CD14-positive monocyte (primary cell): ENCODE measurements at regions not wholly inside any gene's neighbourhood (a gene's known extent, or its start where the extent isn't known, plus 50 kb on each side); places are given as distances from the start of the nearest gene placed in this dataset.

Experiments
- DNase-seq, 3 donors: peaks; one replicate each; pipeline ENCODE4 v3.0.0-alpha.2; 2011 to 2022
- H2AFZ ChIP-seq: 2 replicates; pipeline ENCODE4 v1.6.0; 2012; ENCODE audit warnings: mild to moderate bottlenecking, low read depth, low read length, inconsistent platforms; ENCODE audit not compliant: insufficient read depth, poor library complexity, severe bottlenecking
- H3K27ac ChIP-seq, 2 donors: 1 replicate in 1 of 2; 2 replicates in 1 of 2; pipeline ENCODE4 v1.5.1; 2012 to 2013; ENCODE audit warnings: low read length in 2 of 2, control low read depth in 1 of 2, inconsistent platforms in 1 of 2, low read depth in 1 of 2, mild to moderate bottlenecking in 1 of 2
- H3K27me3 ChIP-seq, 2 donors: one replicate each; pipeline versions ENCODE4 v1.6.0 to v1.6.1; 2011 to 2013; ENCODE audit warnings: low read length in 2 of 2; ENCODE audit not compliant: control insufficient read depth in 2 of 2, insufficient read depth in 2 of 2
- H3K36me3 ChIP-seq, 2 donors: replicated peaks in 1 of 2; 1 replicate in 1 of 2; 2 replicates in 1 of 2; pipeline versions ENCODE4 v1.5.1 to v1.6.1; 2012 to 2013; ENCODE audit warnings: low read length in 2 of 2, control low read depth in 1 of 2, inconsistent platforms in 1 of 2, mild to moderate bottlenecking in 1 of 2; ENCODE audit not compliant: insufficient read depth in 2 of 2, control insufficient read depth in 1 of 2
- H3K4me1 ChIP-seq, 2 donors: 1 replicate in 1 of 2; 2 replicates in 1 of 2; pipeline versions ENCODE4 v1.5.1 to v1.6.1; 2012 to 2013; ENCODE audit warnings: low read length in 2 of 2, control low read depth in 1 of 2, inconsistent platforms in 1 of 2, mild to moderate bottlenecking in 1 of 2, moderate library complexity in 1 of 2; ENCODE audit not compliant: insufficient read depth in 2 of 2, control insufficient read depth in 1 of 2
- H3K4me2 ChIP-seq: replicated peaks from 2 replicates; pipeline ENCODE3; 2012; ENCODE audit warnings: low read length, moderate library complexity, mild to moderate bottlenecking; ENCODE audit not compliant: poor library complexity, severe bottlenecking; ENCODE audit errors: extremely low read depth
- H3K4me3 ChIP-seq, 3 experiments: fragments of 200-600 bp in 1 of 3; sonication (generic) in 1 of 3; replicated peaks in 1 of 3; 1 replicate in 2 of 3; 2 replicates in 1 of 3; pipeline ENCODE4 v1.5.1; 2011 to 2013; ENCODE audit warnings: low read length in 3 of 3, mild to moderate bottlenecking in 3 of 3, control low read depth in 2 of 3, low read depth in 2 of 3, inconsistent platforms in 1 of 3, moderate library complexity in 1 of 3
- H3K79me2 ChIP-seq: 2 replicates; pipeline ENCODE4 v1.6.0; 2012; ENCODE audit warnings: mild to moderate bottlenecking, control low read depth, inconsistent platforms, low read length, moderate library complexity; ENCODE audit not compliant: insufficient read depth
- H3K9ac ChIP-seq: 2 replicates; pipeline ENCODE4 v1.6.0; 2017; ENCODE audit warnings: low read length, mild to moderate bottlenecking; ENCODE audit not compliant: insufficient read depth, poor library complexity, severe bottlenecking
- H3K9me3 ChIP-seq, 2 donors: replicated peaks in 1 of 2; 1 replicate in 1 of 2; 2 replicates in 1 of 2; pipeline versions ENCODE4 v1.5.1 to v1.6.1; 2012 to 2013; ENCODE audit warnings: low read length in 2 of 2, control low read depth in 1 of 2; ENCODE audit not compliant: control insufficient read depth in 1 of 2, insufficient read depth in 1 of 2
- H4K20me1 ChIP-seq: 2 replicates; pipeline ENCODE4 v1.6.0; 2012; ENCODE audit warnings: mild to moderate bottlenecking, low read length, control low read depth, moderate library complexity; ENCODE audit not compliant: insufficient read depth
- H3K27ac Mint-ChIP-seq, 7 donors: one replicate each; pipeline ENCODE4 v1.8.0; 2020; ENCODE audit warnings: mild to moderate bottlenecking in 7 of 7, mixed read lengths in 7 of 7, moderate library complexity in 6 of 7, inconsistent platforms in 2 of 7
- H3K27me3 Mint-ChIP-seq, 3 donors: one replicate each; pipeline ENCODE4 v1.8.0; 2021 to 2022; ENCODE audit warnings: low read depth in 3 of 3, mild to moderate bottlenecking in 3 of 3, mixed read lengths in 3 of 3, moderate library complexity in 3 of 3, inconsistent platforms in 1 of 3
- H3K36me3 Mint-ChIP-seq, 2 donors: one replicate each; pipeline ENCODE4 v1.8.0; 2020; ENCODE audit warnings: mixed read lengths in 2 of 2, inconsistent platforms in 1 of 2, mild to moderate bottlenecking in 1 of 2
- H3K4me1 Mint-ChIP-seq: one replicate; pipeline ENCODE4 v1.8.0; 2020; ENCODE audit warnings: mild to moderate bottlenecking, mixed read lengths
- H3K4me3 Mint-ChIP-seq, 2 donors: one replicate each; pipeline ENCODE4 v1.8.0; 2020; ENCODE audit warnings: mild to moderate bottlenecking in 2 of 2, mixed read lengths in 2 of 2, moderate library complexity in 1 of 2
- H3K9me3 Mint-ChIP-seq, 7 donors: one replicate each; pipeline ENCODE4 v1.8.0; 2020 to 2022; ENCODE audit warnings: mixed read lengths in 7 of 7, mild to moderate bottlenecking in 6 of 7, moderate library complexity in 6 of 7, inconsistent platforms in 2 of 7
- WGBS: methylation state at CpG from one replicate; pipeline ENCODE4 v1.1.5; 2013; ENCODE audit warnings: missing lambda C conversion rate; ENCODE audit not compliant: insufficient coverage; 5-methylcytosine and 5-hydroxymethylcytosine counted together
- intact Hi-C, 2 donors: fragments of 100-400 bp; cut with micrococcal nuclease; formaldehyde crosslinking; loops; one replicate each; pipeline versions ENCODE4 v1.15.0 to v1.15.1; 2023
- TF ChIP-seq, protein P1 (sequence below): fragments of 200-600 bp; IDR thresholded peaks from one replicate; pipeline ENCODE4 v1.8.0; 2022; ENCODE audit warnings: antibody characterized with exemption, mild to moderate bottlenecking

- Mint-ChIP-seq H3K27ac (no peak overlapping the region), H3K4me1 (no peaks in the 10 kb centered on the region), H3K4me3 (no peak overlapping the region), H3K27me3 (no peaks in the 10 kb centered on the region), H3K36me3 (no peaks in the 10 kb centered on the region), H3K9me3 (peaks cover 0 to 3% (median 0%) of the 10 kb centered on the region in 7 donors)
- H4K20me1 ChIP-seq: no peaks in the 10 kb centered on the region
- DNase-seq: no peak
- H3K4me3 ChIP-seq: no peak overlapping the region
- no peaks in the 10 kb centered on the region for H3K9me3 ChIP-seq
- TF ChIP-seq, protein P1, sequence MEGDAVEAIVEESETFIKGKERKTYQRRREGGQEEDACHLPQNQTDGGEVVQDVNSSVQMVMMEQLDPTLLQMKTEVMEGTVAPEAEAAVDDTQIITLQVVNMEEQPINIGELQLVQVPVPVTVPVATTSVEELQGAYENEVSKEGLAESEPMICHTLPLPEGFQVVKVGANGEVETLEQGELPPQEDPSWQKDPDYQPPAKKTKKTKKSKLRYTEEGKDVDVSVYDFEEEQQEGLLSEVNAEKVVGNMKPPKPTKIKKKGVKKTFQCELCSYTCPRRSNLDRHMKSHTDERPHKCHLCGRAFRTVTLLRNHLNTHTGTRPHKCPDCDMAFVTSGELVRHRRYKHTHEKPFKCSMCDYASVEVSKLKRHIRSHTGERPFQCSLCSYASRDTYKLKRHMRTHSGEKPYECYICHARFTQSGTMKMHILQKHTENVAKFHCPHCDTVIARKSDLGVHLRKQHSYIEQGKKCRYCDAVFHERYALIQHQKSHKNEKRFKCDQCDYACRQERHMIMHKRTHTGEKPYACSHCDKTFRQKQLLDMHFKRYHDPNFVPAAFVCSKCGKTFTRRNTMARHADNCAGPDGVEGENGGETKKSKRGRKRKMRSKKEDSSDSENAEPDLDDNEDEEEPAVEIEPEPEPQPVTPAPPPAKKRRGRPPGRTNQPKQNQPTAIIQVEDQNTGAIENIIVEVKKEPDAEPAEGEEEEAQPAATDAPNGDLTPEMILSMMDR: no peak
- intact Hi-C loops: no loop called here
- H3K79me2 ChIP-seq: no peaks in the 10 kb centered on the region
- no peak overlapping the region for H2AFZ ChIP-seq
- no peak overlapping the region for H3K4me2 ChIP-seq
- no peaks in the 10 kb centered on the region for H3K27me3 ChIP-seq
- no peak overlapping the region for H3K9ac ChIP-seq
- no peaks in the 10 kb centered on the region for H3K4me1 ChIP-seq
- no CpG with 5 or more reads among the region's 2 CpGs for WGBS
- H3K27ac ChIP-seq: no peak overlapping the region
- H3K36me3 ChIP-seq: no peaks in the 10 kb centered on the region
Observed at GRCh38 chr6:100144991-100145390, 151.0 kb upstream of the MCHR2 start.

- H4K20me1 ChIP-seq: no peaks in the 10 kb centered on the region
- no peak for DNase-seq
- no peak overlapping the region for H3K4me2 ChIP-seq
- H2AFZ ChIP-seq: no peak overlapping the region
- WGBS: 89% methylated on average over 4 of the region's 4 CpGs
- H3K36me3 ChIP-seq: no peaks in the 10 kb centered on the region
- Mint-ChIP-seq H3K27ac (no peak overlapping the region), H3K4me1 (no peaks in the 10 kb centered on the region), H3K4me3 (no peak overlapping the region), H3K36me3 (no peaks in the 10 kb centered on the region), H3K9me3 (peaks cover 0 to 1% (median 0%) of the 10 kb centered on the region in 7 donors), H3K27me3 (no peaks in the 10 kb centered on the region)
- no peaks in the 10 kb centered on the region for H3K4me1 ChIP-seq
- no peak overlapping the region for H3K4me3 ChIP-seq
- intact Hi-C loops: no loop called here
- H3K9me3 ChIP-seq: no peaks in the 10 kb centered on the region
- H3K27ac ChIP-seq: no peak overlapping the region
- TF ChIP-seq, protein P1: no peak
- H3K9ac ChIP-seq: no peak overlapping the region
- H3K27me3 ChIP-seq: no peaks in the 10 kb centered on the region
- H3K79me2 ChIP-seq: no peaks in the 10 kb centered on the region
Observed at GRCh38 chr6:100138346-100139022, 144.5 kb upstream of the MCHR2 start.
